OCI-M1 (cell line): ENCODE measurements at regions not wholly inside any gene's neighbourhood (a gene's known extent, or its start where the extent isn't known, plus 50 kb on each side); places are given as distances from the start of the nearest gene placed in this dataset.

Source experiments
- DNase-seq: peaks from one replicate; lab custom pipeline; 2025; lab: John Stamatoyannopoulos, UW

DNA sequence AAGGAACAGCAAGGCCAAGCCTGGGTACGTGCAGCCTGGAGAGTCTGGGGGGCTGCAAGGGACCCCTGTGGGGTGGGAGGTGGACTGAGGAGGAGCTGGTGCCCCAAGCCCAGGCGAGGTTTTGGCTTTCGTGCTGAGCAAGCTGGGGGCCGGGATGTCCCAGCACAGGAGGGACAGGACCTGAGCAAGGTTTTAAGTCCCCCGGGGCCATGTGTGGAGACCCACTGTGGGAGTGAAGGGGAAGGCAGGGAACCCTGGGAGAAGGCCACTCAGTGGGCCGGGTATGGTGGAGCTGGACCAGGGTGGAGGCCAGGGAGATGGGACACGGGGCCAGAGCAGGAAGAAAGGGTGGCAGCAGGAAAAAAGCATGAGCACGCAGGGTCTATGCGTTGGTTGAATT is 419.2 kb upstream of the SULF2 start:
- DNase-seq = no peak

DNA sequence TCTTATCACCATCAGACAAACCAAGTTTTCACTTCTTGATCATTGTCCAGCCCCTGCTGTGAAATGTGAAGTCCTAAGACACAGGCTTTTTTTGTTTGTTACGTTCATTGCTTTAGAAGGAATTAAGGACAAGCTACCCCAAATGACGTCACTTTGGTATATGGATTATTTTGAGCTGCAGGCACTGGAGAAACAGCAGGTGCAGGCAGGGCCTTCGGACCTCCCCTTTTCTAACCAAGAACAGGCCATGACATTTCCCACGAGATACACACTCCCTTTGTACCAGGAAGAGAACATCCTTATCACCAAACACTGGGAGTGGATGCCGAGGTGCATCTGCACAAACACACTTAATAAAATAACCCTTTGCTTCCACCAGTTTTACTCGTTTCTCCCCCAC is 418.0 kb upstream of the SULF2 start:
- DNase-seq = no peak

DNA sequence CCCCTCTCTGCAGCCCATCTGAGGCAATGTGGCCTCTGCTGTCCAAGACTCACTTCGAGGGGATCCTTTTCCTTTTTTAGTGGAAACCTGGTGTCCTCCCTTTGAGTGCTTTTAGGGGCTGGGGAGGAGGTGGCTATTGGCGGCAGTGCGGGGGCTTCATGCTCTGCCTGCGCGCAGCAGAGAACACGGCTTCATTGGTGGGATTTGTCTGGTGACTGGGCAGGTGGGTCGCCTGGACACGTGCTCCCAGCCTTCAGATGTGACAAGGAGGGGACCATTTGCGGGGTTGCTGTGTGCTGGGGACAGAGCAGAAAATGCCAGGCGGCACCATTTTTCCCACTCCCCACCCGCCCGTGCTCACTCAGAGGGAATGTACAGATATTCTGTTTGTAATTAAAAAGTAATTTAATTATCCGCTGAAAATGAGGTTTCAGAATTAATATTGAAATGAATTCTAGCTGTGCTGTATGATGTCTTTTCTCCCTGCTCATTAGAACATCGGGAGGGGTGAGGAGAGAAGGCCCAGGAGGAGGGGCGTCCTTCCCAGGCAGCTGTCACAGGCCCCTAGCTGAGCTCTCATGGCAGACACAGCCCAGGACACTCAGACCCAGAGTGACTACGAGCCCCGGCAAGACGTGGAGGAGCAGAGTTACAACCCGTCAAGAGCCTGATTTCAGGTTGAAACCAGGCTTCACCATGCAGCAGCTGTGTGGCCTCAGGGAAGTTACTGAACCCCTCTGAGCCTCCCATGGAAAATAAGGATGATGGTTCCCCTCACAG is 417.2 kb upstream of the SULF2 start:
- no peak for DNase-seq

DNA sequence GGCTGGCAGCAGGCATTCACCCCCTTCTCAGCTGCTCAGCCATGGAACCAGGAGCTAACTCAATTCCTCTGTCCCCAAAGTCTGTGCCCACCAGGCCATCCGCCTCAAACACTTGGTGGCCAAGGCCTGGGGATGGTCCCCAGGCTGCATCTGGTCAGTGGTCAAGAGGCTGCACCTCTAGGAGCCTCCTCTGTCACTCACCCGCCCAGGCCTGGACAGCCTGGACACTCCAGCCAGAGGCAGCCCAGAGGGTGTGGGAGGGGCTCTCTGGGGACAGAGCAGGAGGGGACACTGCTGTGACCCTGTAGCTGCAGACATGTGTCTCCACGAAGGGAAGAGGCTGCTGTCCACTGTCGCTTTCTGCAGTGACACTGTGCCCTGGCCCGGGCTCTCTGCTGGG is 416.6 kb upstream of the SULF2 start:
- DNase-seq = no peak

DNA sequence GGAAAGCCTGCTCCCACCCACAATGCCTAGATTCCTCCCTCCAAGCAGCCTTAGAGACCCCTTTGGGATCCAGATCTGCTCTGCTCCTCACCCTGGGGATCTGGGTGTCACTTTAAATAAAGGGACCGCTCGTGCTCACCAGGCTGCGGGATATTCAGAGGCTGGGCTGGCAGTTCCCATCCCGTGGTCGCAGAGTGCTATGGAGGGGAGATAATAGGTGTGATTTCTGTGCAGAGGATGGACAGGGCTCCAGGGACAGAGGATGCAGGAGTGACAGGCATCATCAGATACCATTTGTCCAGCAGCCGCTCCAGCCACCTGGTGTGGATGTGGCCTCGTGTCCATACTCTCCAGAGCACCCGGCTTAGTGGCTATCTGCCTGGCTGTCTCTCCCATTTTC is 415.9 kb upstream of the SULF2 start:
- DNase-seq = no peak

DNA sequence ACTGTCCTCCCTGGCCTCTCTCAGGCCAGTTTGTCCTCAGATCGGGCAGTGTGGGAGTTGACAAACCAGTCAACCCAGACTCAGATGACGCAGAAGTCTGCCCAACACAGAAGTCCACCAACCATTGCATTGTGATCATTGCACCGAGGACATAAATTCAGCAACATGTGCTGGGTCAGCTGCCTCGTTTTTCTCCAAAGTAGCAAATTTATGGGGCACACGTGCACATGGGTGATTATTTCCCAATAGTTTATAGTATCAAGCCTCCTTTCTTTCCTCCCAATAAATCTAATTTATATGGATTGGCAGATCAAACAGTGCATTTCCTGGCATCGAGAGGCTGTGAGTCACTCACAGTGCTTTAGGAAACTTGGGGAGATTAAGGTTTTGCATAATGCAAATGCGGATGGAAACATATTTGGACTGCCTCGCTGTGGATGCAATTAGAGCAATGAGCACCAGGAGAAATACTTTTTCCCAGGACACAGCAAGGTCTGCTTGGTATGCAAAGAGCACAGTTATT is 413.7 kb upstream of the SULF2 start:
- no peak for DNase-seq

DNA sequence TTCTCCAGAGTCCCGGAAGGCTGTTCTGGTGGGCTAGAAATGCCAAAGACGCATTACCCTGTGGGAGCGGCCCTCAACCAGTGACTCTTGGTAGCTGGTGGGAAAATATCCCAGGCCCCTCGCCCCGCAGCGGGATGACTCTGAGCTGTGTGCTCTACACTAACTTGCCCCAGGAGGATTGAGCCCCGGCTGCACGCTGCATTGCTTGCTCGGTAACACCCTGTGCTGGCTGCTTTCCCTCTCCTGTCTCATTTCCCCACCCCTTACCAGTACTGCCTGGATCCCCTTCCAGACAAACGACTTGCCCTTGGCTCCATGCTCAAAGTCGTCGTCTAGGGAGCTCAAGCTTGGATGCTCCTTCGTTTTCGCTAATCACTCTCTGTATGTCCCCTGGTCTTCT is 411.8 kb upstream of the SULF2 start:
- no peak for DNase-seq

DNA sequence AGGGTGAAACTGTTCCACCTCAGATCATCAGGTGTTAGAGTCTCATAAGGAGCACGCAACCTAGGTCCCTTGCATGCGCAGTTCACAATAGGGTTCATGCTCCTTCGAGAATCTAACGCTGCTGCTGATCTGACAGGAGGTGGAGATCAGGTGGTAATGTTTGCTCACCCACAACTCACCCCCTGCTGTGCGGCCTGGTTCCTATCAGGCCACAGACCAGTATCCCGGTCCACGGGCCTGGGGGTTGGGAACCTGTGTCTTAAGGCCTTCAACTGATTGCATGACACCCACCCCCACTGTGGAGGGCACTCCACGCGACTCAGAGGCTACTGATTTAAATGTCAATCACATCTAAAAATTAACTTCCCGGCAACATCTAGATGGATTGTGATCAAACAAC is 411.2 kb upstream of the SULF2 start:
- no peak for DNase-seq

DNA sequence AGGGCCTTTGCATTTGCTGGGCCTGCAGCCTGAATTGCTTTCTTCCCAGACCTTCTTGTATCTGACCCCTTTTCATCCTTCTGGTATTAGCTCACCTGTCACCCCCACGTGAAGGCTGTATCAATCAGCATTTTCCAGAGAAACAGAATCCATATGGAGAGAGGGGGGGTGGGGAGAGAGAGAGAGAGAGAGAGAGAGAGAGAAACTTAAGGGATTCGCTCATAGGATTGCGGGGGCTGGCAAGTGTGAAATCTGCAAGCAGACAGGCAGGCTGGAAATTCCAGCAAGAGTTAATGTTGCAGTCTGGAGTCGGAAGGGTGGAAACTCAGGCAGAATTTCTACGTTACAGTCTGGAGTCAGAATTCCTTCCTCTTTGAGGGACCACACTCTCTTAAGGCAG is 410.7 kb upstream of the SULF2 start:
- DNase-seq = no peak

DNA sequence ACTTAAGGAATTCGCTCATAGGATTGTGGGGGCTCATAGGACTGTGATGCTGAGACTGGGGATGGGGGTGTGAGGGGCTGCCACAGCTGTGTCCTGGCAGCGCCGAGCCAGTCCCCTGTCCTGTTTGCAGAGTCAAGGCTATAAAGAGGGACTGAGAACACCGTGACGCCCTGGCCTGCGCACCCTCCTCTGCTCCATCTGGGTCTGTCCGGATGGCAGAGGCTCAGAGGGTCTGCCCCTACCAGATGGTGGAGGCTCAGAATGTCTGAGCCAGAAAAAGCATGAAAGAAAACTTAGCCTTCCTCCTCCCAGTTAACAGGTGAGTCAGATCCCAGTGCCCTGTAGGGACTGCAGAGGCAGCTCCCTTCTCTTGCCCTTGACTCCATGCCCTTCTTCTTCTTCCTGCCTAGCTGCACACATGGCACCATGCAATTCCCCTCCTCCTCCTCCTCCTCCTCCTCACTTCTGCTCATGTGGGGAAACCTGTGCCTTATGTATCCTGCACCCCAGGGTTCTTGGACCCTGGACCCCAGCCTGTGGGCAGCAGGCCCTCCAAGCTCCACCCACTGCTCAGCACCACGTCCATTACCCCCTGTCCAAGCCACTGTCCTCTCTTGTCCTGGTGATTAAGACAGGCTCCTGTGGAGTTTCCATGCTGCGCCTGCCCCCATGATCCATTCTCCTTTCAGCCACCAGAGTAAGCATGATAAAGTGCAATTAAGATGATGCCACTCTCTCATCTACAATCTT is 410.0 kb upstream of the SULF2 start:
- DNase-seq = no peak

DNA sequence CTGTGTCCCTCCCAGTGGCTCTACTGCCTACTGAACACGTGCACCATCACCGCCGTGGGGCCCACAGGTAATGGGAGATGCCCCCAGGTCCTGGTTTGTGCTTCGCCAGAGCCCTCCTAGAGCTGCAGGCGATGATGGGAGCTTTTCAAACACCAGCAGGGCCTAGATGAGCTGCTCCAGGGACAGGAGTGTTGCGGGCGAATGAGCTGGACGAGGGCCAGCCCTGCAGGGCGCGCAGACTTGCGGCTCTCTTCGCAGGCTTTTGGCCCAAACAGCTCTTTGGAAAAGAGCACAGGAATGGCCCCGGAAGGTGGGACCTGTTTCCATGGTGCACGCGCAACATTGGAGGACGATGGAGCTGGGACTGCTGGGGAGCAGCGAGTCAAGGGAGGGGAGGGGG is 409.3 kb upstream of the SULF2 start:
- no peak for DNase-seq

DNA sequence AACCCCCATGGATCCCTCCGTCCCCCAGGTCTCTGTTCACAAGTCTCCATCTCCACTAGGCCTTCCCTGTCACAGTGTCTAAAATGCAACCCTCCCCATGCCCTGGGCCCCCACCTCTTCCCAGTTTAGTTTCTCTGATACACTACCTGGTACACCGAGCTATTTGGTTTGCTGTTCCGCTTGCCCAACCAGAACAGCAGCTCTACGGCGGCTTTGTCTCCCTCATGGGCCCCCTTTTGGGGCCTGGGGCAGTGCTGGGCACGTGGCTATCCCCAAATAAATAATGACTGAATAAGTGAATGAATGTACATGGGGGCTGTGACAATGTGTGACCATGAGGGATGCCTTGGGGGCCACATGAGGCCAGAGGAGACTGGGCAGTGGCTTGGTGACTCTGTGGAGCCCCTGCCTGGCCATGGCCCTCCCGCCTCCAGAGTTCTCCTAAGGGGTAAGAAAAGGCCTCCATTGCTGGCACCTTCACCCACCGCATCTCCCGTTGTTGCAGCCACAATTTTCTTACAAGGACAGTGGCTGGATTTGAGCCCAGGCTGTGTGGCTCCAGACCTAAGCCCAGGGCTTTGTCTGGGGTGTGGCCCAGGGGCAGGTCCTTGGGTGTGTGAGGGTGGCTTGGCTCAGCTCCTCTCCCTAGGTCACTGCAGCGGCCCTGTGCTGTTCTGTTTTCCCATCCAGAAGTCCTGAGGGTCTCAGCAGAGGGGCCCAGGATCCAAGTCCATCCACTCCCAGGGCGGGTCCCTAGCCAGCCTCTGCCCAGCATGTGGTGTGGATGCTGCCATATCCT is 408.5 kb upstream of the SULF2 start:
- no peak for DNase-seq

DNA sequence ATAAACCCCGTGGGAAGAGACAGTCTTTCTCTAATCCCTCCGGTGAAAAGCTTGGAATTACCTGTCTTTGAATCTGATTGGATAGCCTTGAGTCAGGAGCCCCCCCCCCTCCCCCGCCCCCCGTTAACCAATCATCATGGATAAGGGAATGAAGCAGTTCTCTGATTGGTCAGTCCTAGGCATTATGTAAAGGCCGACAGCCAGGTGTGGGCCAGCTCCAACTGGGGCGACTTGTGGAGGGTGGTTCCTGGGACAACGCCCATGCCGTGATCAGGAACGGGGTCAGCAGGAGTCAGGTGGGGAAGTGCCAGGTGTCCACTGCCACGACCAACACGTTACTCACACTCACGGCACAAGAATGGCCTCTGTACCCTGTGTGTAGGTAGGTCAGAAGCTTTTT is 406.8 kb upstream of the SULF2 start:
- DNase-seq = no peak

DNA sequence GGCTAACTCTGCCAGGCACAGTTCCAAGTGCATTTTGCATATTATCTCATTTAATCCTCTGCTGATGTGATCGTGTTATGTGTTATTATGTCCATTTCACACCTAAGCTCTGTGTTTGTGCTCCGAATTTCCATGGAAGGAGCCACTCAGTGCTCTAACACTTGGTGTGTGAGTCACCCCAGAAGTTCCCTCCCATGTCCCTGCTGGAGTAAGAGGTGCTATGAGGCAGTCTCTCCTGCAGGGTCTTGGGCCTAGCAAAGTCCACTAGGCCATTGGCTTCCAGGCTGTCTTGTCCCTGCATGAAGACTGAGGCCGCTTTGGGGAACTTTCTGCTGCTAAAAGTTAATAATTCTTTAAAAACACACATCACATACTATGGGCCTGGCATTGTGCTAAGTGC is 405.9 kb upstream of the SULF2 start:
- DNase-seq = no peak

DNA sequence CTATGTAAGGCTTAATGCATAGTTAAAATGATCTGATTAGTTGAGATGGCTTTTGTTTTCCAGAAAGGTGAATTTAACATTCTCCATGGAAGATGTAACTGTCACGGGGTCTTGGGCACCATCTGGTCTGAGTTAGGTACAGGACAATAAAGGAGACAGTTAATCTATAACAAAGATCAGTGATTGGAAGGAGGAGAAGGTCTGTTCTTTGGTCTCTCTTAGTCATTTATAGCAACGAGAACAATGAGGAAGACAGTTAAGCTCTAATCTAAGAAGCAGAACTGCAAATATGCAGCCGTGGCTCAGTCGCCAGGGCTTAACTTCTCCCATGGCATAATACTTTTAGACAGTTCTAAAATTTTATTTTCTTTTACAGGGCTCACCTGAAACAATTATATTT is 405.5 kb upstream of the SULF2 start:
- DNase-seq = no peak

DNA sequence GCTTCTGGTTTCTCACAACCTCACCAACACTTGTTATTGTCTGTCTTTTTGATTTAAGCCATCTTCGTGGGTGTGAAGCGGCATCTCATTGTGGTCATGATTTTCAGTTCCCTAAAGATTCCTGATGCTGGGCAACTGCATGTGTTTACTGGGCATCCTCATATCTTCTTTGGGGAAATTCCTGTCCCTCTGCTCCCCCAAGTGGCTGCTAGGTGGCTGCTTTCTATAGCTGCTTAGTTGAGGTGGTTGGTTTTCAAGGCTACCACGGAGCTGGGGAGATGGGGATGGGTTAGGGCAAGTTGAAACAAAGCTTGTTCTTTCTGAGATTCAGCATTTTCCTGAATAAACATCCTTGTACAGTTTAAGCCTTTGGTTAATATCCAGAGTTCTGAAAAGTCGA is 403.9 kb upstream of the SULF2 start:
- no peak for DNase-seq

DNA sequence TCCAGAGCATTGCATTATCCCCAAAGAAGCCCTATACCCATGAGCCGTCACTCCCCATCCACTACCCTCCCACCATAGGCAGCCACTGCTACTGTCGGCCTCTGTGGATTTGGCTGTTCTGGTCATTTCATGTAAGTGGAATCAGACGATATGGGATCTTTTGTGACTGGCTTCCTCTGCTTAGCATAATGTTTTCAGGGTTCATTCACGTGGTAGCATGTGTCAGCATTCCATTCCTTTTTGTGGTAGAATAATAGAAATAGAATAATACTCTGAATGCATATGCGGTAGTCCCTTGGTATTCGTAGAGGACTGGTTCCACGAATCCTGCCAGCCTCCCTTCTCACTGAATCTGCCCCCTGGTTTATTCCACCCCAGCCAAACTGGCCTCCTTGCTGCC is 402.6 kb upstream of the SULF2 start:
- no peak for DNase-seq

DNA sequence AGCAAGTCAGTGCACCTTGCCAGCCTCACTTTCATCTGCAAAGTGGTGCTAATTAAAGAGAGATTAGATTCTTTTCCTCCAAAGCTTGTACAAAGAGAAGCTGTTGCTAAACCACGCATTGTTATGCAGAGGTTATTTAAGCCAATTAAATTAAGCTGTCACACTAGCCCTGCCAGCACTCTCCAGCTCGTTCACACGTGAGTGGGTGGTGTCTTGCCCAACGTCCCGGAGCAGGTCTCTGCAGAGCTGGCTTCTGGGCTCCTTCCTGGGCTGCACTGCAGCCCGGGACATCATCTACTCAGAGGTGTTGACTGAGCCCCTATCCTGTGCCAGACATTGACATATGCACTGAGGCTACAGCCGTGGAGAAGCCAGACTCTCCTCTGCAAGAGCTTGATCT is 401.6 kb upstream of the SULF2 start:
- DNase-seq = no peak

DNA sequence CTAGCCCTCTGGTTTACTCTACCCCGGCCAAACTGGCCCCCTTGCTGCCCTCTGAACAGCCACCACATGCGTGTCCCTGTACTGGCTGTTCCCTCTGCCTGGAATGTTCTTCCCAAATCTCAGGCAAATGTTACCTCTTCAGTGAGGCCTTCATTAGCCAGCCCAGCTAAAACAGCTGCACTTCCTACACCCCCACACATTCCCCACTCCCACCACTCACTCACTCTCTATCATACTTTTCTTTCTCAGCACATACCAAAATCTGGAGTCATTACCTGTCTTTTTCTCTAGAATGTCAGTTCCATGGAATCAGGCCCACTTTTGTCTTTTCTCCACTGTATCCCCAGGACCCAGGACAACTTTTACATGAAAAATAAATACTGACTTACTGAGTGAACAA is 401.2 kb upstream of the SULF2 start:
- DNase-seq = no peak

DNA sequence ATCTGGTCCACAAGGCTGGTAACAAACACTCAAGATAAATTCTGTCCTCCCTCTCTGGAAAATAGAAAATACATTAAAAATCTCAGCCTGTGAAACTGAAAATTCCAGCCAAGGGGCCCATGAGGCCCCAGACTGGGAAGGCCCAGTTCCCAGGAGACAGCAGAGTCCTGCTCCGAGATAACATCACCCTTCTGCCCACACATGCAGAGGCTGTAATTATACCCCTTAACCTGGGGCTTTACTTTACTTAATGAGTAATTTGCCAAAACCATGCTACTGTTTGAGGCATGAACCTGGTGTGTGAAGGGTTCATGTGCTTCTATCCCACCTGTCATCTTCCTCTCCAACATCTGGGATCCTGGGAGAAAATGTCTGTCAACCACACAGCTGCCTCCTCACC is 398.9 kb upstream of the SULF2 start:
- no peak for DNase-seq

DNA sequence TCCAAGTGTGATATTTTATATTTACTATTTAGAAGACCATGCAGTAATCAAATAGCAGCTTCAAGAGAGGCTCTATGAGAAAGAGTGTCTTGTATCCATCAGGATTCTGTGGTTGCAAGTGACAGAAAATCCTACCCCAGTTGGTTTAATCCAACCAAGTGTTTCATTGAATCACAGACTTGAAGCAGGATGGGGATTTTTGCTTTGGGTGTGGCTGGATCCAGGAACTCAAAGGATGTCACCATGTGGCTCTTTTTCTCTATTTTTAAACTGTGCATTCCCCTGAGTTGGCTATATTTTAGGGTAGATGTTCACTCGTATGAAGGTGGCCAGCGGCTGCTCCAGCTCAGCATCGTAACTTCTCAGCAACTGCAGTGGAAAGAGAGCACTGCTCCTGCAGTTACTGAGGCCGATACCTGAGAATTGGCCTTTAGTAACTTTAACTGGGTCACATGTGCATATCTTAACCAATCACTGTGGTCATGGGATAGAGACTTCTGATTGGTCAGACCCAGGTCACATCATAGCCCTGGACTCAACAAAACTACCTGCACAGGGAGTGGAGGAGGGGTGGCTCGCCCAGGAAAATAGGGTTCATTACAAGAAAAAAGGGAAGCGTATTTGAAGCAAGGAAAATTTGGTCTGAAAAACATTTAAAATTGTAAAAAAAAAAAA is 396.1 kb upstream of the SULF2 start:
- DNase-seq = no peak

DNA sequence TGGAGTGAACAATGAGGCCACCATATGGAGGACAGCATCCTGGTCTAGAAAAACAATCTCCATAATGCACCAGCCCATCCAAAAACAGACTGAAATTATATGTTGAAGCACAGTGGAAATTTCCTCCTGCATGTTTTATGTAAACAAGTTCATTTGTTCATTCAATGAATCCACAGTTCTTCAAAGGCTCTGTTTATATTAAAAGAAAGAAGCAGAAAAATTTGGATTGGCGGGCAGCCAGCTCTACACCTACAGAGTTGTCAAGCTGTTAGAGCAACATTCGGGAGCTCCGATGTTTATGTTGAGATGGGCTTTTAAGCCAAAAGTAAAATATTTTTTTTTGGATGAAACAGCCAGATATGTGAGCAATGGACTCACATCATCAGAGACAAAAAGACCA is 395.3 kb upstream of the SULF2 start:
- DNase-seq = no peak
